Stimulated activated memory B cell treated with anti-CD40 and anti-IgM and Interleukin-4, amounts not matched to agents 10 μg/mL and 1 μg/mL and 100 μg/mL, for 72 hours (primary cell): ENCODE measurements at regions not wholly inside any gene's neighbourhood (a gene's known extent, or its start where the extent isn't known, plus 50 kb on each side); places are given as distances from the start of the nearest gene placed in this dataset.
A peak's percentile ranks its signal among the peaks of the same experiment; 100 is the strongest.
"Not testable (repeated sequence)": the region's sequence is repeated elsewhere in the genome, so short reads cannot be mapped to it uniquely, and the experiment has no call there.

Source experiments
- ATAC-seq: fragments of 150-1000 bp; cut with Tn5 transposase; 2 replicates; pipeline ENCODE4 v1.10.0; 2021
- H3K27ac Mint-ChIP-seq: one replicate; pipeline ENCODE4 v1.8.0; 2022; ENCODE audit warnings: mild to moderate bottlenecking, mixed read lengths
- H3K27me3 Mint-ChIP-seq: one replicate; pipeline ENCODE4 v1.8.0; 2022; ENCODE audit warnings: mixed read lengths
- H3K36me3 Mint-ChIP-seq: one replicate; pipeline ENCODE4 v1.8.0; 2022; ENCODE audit warnings: mixed read lengths
- H3K4me1 Mint-ChIP-seq: one replicate; pipeline ENCODE4 v1.8.0; 2022; ENCODE audit warnings: mixed read lengths
- H3K4me3 Mint-ChIP-seq: one replicate; pipeline ENCODE4 v1.8.0; 2022; ENCODE audit warnings: mild to moderate bottlenecking, moderate library complexity, mixed read lengths
- H3K9me3 Mint-ChIP-seq: one replicate; pipeline ENCODE4 v1.8.0; 2022; ENCODE audit warnings: mixed read lengths

DNA sequence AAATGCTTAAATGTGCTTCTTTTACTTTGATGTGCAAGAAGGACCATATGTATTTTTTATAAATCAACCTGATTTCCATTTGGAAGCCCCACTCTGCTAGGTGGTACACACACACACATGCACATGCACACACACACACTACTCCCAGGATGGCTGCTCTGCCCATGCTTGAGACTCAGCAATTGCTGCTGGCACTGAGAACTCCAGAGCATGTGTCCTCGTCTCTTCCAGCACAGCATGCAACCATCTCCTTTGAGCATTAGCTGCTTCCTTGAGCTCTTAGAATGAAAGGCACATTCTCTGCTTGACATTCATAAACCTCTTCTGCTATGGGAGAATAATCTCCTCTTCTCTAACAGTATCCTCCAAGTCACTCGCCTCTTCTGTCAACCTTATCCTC is 115.9 kb downstream of the FEM1C start:
- ATAC-seq: no peak
- Mint-ChIP-seq H3K27ac (no peak overlapping the region), H3K4me3 (no peak overlapping the region), H3K9me3 (no peaks in the 10 kb centered on the region), H3K4me1 (peaks cover 4% of the 10 kb centered on the region), H3K36me3 (no peaks in the 10 kb centered on the region), H3K27me3 (no peaks in the 10 kb centered on the region)

DNA sequence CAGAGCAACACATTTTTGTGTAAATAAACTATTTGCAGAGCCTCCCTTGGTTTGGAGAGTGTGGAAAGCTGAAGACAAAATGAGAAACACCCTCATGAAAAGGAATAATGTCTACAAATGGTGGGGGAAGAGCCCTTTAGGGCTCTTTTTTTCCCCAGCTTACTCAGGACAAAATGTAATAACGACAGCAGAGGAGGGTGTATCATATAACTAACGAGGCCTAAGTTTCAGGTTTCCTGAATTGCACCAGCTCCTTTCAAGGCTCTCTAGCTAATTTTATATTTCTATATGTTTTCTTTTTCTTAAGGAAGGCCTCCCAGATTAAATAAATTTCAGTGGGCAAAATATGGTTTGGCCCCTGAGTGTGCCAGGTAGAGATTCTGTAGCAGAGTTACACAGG is 116.3 kb downstream of the FEM1C start:
- Mint-ChIP-seq H3K4me3 (no peak overlapping the region), H3K9me3 (no peaks in the 10 kb centered on the region), H3K27ac (no peak overlapping the region), H3K36me3 (no peaks in the 10 kb centered on the region), H3K27me3 (no peaks in the 10 kb centered on the region), H3K4me1 (peaks cover 4% of the 10 kb centered on the region)
- ATAC-seq: no peak

DNA sequence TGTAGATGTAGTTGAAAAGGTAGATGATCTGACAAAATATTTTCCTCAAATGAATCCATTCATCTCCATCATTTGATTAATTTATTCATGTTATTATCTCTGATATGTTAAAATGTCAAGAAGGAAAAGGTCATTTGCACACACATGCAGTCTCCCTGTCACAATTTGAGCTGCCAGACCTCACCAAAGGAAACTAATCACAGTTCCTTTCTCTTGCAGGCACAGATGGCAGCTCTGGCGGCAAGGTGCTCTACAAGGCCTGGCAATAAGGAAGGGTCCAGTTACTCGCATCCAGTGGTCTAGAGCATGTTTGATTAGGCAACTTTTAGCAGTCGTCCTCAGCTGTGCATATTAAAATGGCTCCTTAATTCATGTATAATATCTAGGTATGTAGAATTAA is 120.1 kb downstream of the FEM1C start:
- Mint-ChIP-seq H3K4me1 (no peaks in the 10 kb centered on the region), H3K4me3 (no peak overlapping the region), H3K9me3 (no peaks in the 10 kb centered on the region), H3K27me3 (no peaks in the 10 kb centered on the region), H3K36me3 (no peaks in the 10 kb centered on the region), H3K27ac (no peak overlapping the region)
- no peak for ATAC-seq

DNA sequence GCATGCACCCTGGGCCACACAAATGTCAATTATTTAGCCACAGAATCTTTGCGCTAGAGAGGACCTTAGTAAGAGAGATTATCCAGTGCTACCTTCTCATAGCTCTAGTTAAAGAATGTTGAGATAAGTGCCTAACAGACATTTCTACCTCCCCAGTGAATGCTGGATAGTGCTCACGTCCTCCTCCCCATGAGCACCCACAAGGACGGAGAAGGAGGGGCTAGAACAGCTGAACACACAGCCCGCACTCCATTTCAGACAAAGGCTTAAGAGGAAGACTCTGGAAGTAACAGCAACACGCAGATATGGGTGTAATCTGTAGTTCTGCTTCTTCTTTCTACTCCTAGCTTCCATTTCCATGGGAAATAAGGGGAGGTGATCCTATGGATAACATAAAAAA is 120.5 kb downstream of the FEM1C start:
- Mint-ChIP-seq H3K27ac (no peak overlapping the region), H3K36me3 (no peaks in the 10 kb centered on the region)

DNA sequence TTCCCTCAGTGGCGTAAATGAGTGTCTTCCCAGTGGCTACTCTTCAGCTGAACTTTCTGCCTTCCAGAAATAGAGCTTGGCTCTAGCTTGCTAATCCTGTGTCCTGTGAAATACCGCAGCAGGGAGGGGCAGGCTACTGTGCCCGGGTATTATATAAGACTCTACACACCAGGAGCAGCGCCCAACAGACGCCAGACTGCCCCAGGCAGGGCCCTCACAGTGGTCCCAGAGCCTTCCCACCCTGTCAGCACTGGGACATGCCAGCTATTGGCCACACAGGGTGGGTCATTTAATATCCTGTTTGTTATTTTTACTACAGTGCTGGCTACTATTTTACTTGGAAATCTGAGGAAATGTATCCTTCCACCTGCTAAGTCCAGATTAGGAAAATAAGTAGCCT is 121.0 kb downstream of the FEM1C start:
- ATAC-seq: no peak
- H3K9me3 Mint-ChIP-seq: no peaks in the 10 kb centered on the region
- no peaks in the 10 kb centered on the region for H3K4me1 Mint-ChIP-seq
- H3K27me3 Mint-ChIP-seq: no peaks in the 10 kb centered on the region
- H3K36me3 Mint-ChIP-seq: no peaks in the 10 kb centered on the region
- no peak overlapping the region for H3K4me3 Mint-ChIP-seq
- no peak overlapping the region for H3K27ac Mint-ChIP-seq

More for the DNA sequence above, 120.5 kb downstream of the FEM1C start:
- ATAC-seq: no peak
- H3K4me1 Mint-ChIP-seq: no peaks in the 10 kb centered on the region
- no peaks in the 10 kb centered on the region for H3K9me3 Mint-ChIP-seq
- no peak overlapping the region for H3K4me3 Mint-ChIP-seq
- no peaks in the 10 kb centered on the region for H3K27me3 Mint-ChIP-seq

DNA sequence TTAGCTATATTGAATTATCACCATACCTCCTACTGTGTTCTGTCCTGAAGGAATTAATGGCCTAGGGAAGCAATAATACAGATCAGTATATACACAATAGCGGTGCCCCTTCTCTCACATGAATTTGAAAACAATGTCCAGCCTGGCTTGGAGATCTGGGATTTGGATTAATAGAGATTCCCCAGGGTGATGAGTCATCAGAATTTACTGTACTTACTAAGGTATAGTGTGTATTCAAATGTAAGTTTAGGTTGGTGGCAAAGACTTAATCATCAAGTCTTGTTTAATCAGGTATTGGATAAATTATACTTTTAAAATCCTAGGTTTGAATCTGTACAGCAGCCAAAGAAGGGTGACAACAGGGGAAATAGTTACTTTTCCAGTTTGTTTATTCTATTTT is 121.5 kb downstream of the FEM1C start:
- no peaks in the 10 kb centered on the region for H3K4me1 Mint-ChIP-seq
- H3K9me3 Mint-ChIP-seq: no peaks in the 10 kb centered on the region
- ATAC-seq: no peak
- no peak overlapping the region for H3K27ac Mint-ChIP-seq
- H3K27me3 Mint-ChIP-seq: no peaks in the 10 kb centered on the region
- no peaks in the 10 kb centered on the region for H3K36me3 Mint-ChIP-seq
- H3K4me3 Mint-ChIP-seq: no peak overlapping the region

DNA sequence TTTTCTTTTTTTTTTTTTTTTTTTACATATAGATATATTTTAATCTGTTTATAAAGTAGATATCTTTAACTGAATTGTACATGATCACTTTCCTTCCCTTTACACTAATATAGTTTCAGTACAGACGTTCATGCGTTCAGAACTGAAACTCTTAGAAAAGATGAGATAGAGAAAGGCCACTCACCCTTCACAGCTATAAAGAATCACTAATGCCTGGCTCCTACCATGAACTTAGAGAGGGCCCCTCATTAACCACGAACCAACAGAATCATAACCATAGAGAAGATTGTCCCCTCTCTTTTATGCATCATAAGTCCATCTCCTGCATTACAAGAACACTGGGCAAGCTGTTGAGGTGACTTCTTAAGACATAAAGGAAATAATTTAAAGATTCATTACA is 123.8 kb downstream of the FEM1C start:
- not testable (repeated sequence) for H3K27ac Mint-ChIP-seq, H3K4me3 Mint-ChIP-seq, H3K36me3 Mint-ChIP-seq, H3K9me3 Mint-ChIP-seq, H3K4me1 Mint-ChIP-seq, H3K27me3 Mint-ChIP-seq, ATAC-seq

DNA sequence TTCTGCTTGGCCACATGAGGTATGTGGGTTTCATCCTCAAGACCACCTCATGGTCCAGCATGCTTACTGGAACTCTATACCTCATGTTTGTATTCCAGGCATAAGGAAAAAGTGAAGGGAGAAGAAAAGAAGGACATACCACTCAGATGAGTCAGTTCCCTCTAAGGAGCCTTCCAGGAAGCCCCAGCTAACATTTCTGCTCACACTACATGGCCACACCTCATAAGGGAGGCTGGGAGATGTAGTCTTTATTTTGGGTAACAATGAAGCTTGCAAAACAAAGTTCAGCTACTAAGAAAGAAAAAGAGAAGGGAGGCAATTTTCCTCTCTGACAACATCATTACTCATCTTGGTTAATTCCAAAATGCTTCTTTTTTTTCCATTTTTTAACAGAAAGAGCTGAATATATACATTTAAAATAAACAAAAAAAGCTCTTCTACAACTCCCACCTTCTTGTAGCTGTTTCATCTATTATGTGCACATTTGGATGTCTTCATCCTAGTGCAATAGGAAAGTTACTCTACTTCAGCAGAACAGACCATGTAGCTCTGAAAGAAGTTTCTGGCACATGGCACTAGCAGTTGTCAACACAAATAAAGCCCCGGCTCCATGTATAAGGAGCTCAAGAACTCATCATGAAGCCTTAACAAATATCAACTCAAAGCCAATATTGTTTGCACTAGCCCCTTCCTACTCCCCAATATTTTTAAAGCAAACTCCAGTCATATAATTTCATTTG is 123.6 kb upstream of the CCDC112 start:
- Mint-ChIP-seq H3K4me3 (no peak overlapping the region), H3K27me3 (no peaks in the 10 kb centered on the region), H3K27ac (no peak overlapping the region), H3K9me3 (no peaks in the 10 kb centered on the region), H3K4me1 (no peaks in the 10 kb centered on the region), H3K36me3 (no peaks in the 10 kb centered on the region)
- ATAC-seq: no peak

DNA sequence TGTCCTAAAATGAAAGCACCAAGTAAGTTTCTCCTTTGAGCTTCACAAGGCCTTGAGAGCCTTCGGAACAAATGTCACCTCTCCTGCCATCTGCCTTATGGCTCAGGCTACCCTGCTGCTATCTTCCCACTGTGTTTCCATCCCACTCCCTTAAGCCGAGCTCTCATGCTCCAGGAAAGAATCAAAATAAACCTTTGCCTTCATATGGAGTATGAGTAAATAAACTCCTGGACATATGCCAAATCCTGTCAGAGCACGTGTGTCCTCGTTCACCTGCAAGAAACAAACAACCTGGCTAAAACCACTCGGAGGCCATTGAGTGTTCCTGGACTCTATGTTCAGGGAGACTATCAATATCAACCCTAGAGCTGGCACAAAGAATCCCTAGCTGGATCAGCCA is 122.3 kb upstream of the CCDC112 start:
- ATAC-seq: no peak
- Mint-ChIP-seq H3K4me3 (no peak overlapping the region), H3K27me3 (no peaks in the 10 kb centered on the region)

DNA sequence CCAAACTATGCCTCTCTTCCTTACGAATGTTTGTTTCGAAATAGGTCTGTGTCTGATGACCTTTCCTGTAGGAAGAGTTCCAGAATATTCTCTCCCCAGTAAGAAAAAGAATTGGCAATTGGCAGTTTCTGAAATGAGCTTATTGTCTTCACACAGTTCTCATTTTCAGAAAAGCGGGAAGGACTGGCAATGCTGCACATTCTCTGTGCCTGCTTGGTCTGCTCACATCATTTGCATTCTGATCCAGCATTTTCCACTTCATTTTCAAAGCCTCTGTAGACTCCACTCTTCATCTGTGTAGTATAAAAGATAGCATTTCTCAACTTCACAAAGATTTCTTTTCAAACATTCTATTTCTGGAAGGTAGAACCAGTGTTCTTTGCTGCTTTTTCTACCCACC is 120.6 kb upstream of the CCDC112 start:
- no peaks in the 10 kb centered on the region for H3K9me3 Mint-ChIP-seq
- no peak overlapping the region for H3K27ac Mint-ChIP-seq
- H3K4me1 Mint-ChIP-seq: peaks cover 10% of the 10 kb centered on the region
- ATAC-seq: no peak
- H3K36me3 Mint-ChIP-seq: no peaks in the 10 kb centered on the region
- H3K27me3 Mint-ChIP-seq: no peaks in the 10 kb centered on the region
- no peak overlapping the region for H3K4me3 Mint-ChIP-seq

More for the DNA sequence above, 122.3 kb upstream of the CCDC112 start:
- no peaks in the 10 kb centered on the region for H3K36me3 Mint-ChIP-seq
- H3K4me1 Mint-ChIP-seq: peaks cover 9% of the 10 kb centered on the region
- no peaks in the 10 kb centered on the region for H3K9me3 Mint-ChIP-seq
- H3K27ac Mint-ChIP-seq: no peak overlapping the region

DNA sequence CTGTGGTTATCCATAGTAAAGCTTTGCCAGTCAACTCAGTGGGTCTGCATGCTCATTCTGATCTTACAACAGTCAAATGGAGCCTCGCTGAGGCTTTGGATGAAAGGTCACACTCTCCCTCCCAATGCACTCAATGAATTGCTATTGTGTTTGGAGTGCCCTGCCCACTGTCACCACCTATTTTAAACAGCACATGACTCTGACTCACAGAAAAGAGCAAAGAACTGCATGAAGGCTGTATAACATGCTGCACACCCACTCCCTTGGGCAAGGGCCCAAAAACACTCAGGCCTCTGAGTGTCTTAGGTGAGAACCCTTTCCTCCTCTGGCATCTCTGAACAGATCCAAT is 118.7 kb upstream of the CCDC112 start:
- Mint-ChIP-seq H3K36me3 (no peaks in the 10 kb centered on the region), H3K4me3 (no peak overlapping the region), H3K27me3 (no peaks in the 10 kb centered on the region), H3K9me3 (no peaks in the 10 kb centered on the region), H3K4me1 (peaks cover 10% of the 10 kb centered on the region), H3K27ac (peak overlapping the region; percentile 76)
- ATAC-seq: peak; percentile 72

DNA sequence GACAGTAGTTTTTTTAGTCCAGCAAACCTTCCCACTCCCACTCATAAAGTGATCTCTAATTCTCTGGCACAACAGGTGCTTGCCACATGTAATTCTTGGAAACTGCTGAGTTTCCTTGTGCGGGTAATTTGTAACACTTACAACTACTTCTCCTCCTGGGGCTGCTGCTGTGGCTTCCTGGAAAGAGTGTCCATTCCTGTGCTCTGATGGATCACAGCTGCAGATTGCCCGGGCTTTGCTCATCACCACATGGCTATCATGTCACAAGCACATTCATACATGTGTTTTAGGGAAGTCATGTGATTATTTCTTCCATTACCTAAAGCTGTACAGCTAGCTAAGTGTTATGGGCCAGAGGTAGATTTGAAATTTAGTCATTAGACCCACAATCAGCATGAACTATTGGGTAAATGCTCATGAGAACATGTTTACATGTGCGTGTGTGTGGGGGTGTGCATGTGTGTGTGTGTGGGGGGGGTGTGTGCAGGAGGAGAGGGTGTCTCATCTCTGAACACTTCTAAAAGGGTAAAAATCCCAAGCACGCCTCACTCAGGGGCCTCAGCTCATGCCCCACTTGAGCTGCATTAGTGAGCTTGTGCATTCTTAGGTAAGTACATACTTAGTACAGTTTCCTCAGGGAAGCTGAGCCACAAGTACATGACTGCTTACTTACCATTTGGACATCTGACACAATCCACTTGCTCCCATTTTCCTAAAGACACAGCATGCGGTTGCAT is 118.1 kb upstream of the CCDC112 start:
- Mint-ChIP-seq H3K4me1 (peaks cover 10% of the 10 kb centered on the region), H3K4me3 (peak overlapping the region; percentile 14), H3K27me3 (no peaks in the 10 kb centered on the region), H3K27ac (peak overlapping the region; percentile 76), H3K36me3 (no peaks in the 10 kb centered on the region), H3K9me3 (no peaks in the 10 kb centered on the region)
- peak; percentile 58 for ATAC-seq

DNA sequence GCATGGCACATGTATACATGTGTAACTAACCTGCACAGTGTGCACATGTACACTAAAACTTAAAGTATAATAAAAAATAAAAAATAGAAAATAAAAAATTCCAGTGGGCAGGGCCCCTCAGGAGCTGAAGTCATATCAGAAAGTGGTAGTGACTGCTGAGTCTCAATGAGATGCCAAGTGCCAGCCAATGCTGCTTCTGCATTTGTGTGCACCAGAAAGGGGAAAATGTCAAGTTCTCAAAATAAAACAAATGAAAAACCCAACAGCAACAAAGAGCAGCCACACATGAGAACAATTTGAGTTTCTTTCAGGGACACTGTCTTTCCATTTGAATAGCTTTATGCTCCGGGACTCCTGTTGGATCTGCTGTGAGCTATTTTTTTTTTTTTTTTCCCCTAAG is 117.2 kb upstream of the CCDC112 start:
- H3K9me3 Mint-ChIP-seq: no peaks in the 10 kb centered on the region
- H3K4me1 Mint-ChIP-seq: peaks cover 10% of the 10 kb centered on the region
- peak; percentile 38 for ATAC-seq
- H3K4me3 Mint-ChIP-seq: no peak overlapping the region
- H3K27ac Mint-ChIP-seq: peak overlapping the region; percentile 76
- no peaks in the 10 kb centered on the region for H3K27me3 Mint-ChIP-seq
- no peaks in the 10 kb centered on the region for H3K36me3 Mint-ChIP-seq

DNA sequence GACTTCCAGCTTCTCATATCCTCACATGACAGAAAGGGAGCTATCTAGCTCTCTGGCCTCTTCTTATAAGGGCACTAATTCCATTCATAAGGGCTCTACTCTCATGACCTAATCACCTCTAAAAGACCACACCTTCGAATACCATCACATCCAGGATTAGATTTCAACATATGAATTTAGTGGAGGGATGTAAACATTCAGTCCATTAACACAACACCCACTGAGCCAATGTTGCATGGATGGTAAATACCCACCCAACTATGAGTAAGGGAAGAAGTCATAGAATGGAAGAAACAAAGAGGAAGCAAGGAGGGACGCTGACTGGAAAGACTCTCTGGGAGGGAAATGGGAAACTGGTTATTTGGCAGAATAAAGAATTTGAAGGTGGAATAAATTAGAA is 112.6 kb upstream of the CCDC112 start:
- Mint-ChIP-seq H3K4me1 (peaks cover 4% of the 10 kb centered on the region), H3K27me3 (no peaks in the 10 kb centered on the region), H3K9me3 (no peaks in the 10 kb centered on the region), H3K4me3 (no peak overlapping the region), H3K36me3 (no peaks in the 10 kb centered on the region), H3K27ac (no peak overlapping the region)
- ATAC-seq: no peak

DNA sequence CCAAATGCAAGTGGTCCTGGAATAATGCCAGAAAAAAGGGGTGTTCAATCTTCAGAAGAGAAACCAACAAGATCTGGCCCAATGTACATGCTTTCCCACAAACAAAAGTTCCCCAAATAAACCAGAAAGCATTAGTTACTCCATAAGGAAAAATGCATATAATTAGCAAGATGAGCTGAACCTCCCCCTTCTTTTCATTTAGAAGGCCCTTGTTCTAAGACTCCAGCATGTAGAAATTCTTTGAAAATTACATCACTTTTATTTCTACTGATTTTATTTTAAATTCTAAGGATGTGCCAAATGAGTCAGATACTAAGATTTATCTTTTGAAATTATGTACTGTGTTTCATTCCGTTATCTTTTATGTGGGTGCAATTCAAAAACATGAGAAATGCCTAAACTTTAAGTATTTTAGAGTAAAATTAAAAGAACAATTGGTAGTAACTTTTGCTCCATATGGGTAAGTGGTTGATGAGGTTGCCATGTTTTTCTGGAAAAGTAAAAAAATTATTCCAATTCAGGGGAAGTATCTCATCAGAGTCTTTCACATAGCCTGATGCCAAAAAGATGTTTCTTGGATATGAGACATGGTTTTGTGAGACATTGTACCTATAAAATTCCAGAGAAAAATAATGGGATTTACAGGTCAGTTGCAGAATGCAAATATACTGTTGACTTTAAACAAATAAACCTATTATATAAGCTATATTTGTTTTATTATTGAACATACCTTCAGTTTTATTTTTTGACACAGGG is 106.5 kb upstream of the CCDC112 start:
- ATAC-seq: no peak
- no peaks in the 10 kb centered on the region for H3K27me3 Mint-ChIP-seq
- H3K4me3 Mint-ChIP-seq: no peak overlapping the region
- H3K27ac Mint-ChIP-seq: no peak overlapping the region
- H3K4me1 Mint-ChIP-seq: no peaks in the 10 kb centered on the region
- H3K36me3 Mint-ChIP-seq: no peaks in the 10 kb centered on the region
- H3K9me3 Mint-ChIP-seq: peaks cover 4% of the 10 kb centered on the region

DNA sequence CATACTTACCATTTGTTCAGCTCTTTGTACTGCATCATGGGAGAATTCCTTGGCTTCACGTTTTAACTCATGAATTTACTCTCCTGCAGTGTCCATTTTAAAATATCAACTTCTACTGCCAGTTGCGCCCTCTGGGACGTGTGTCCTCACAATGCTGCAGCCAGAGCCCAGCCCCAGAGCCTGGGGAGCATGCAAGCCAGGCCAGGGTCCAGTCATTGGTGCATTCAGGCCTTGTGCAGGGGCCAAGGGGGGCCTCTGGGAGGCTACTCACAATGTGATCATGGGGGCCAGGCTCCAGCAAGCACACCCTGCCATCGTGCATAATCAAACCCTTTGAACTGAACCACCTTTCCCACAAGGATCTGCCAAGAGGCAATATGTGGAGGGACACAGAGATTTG is 105.6 kb upstream of the CCDC112 start:
- Mint-ChIP-seq H3K4me3 (no peak overlapping the region), H3K9me3 (peaks cover 4% of the 10 kb centered on the region), H3K4me1 (no peaks in the 10 kb centered on the region), H3K27me3 (no peaks in the 10 kb centered on the region), H3K27ac (no peak overlapping the region), H3K36me3 (no peaks in the 10 kb centered on the region)
- ATAC-seq: no peak
